HepG2 (cell line): ENCODE measurements at regions not wholly inside any gene's neighbourhood (a gene's known extent, or its start where the extent isn't known, plus 50 kb on each side); places are given as distances from the start of the nearest gene placed in this dataset.
A peak's percentile ranks its signal among the peaks of the same experiment; 100 is the strongest.

Experiments used
- ATAC-seq: fragments of 200-7000 bp; cut with Tn5 transposase; 3 replicates; pipeline ENCODE4 v1.9.1; 2020; ENCODE audit warnings: mild to moderate bottlenecking, moderate library complexity
- BruUV-seq: library from RNA; stranded (reverse); fragments of 400-500 nt; replicated peaks from 2 replicates; lab custom pipeline; 2021; lab: Mats Ljungman, UMichigan
- CTCF ChIA-PET: fragments of 300-600 bp; formaldehyde crosslinking; extraction: SDS; loops from one replicate; lab custom pipeline; 2021; ENCODE audit warnings: low total read pairs, inconsistent platforms, low intra/inter-chr PET ratio; lab: Yijun Ruan, JAX
- POLR2A ChIA-PET: fragments of 350-600 bp; sonication (Branson Sonifier 250); formaldehyde crosslinking; loops from one replicate; lab custom pipeline; 2020; ENCODE audit warnings: antibody characterized with exemption, inconsistent platforms; lab: Yijun Ruan, JAX
- DNase-seq: peaks from one replicate; pipeline ENCODE4 v3.0.0-alpha.2; 2015; ENCODE audit warnings: low spot score
- FAIRE-seq: peaks from 3 replicates; lab custom pipeline; 2011; peaks lifted over from hg19 to GRCh38; lab: Jason Lieb, UNC
- H2AFZ ChIP-seq: one replicate; pipeline ENCODE4 v1.6.1; 2011; ENCODE audit warnings: low read length, inconsistent platforms
- H3K27ac ChIP-seq: fragments of 300-600 bp; 3 replicates; pipeline ENCODE4 v1.8.0; 2011; ENCODE audit warnings: mixed run types, mild to moderate bottlenecking, mixed read lengths, low read length, inconsistent platforms; ENCODE audit not compliant: insufficient read depth; ENCODE audit errors: extremely low read length
- H3K27me3 ChIP-seq, 2 experiments: fragments of 200-600 bp in 1 of 2; 2 replicates in 1 of 2; 3 replicates in 1 of 2; pipeline versions ENCODE4 v1.6.0 to v1.8.0; 2011; ENCODE audit warnings: low read length in 2 of 2, mild to moderate bottlenecking in 2 of 2, moderate library complexity in 2 of 2, inconsistent platforms in 1 of 2; ENCODE audit not compliant: insufficient read depth in 2 of 2, control insufficient read depth in 1 of 2
- H3K36me3 ChIP-seq, 2 experiments: fragments of 200-600 bp in 1 of 2; replicated peaks in 1 of 2; 2 replicates in 1 of 2; 3 replicates in 1 of 2; pipeline versions ENCODE4 v1.5.1 to v1.8.0; 2011; ENCODE audit warnings: low read length in 2 of 2, inconsistent platforms in 1 of 2; ENCODE audit not compliant: insufficient read depth in 2 of 2, control insufficient read depth in 1 of 2
- H3K4me1 ChIP-seq: 2 replicates; pipeline ENCODE4 v1.5.1; 2012; ENCODE audit warnings: low read length, inconsistent platforms; ENCODE audit not compliant: insufficient read depth
- H3K4me2 ChIP-seq: 2 replicates; pipeline ENCODE4 v1.6.0; 2011; ENCODE audit warnings: low read depth, low read length, inconsistent platforms
- H3K4me3 ChIP-seq, 3 experiments: fragments of 200-600 bp in 1 of 3; sonication (generic), shearing (Covaris generic) in 1 of 3; replicated peaks in 1 of 3; 2 replicates each; pipeline ENCODE4 v1.5.1; 2011 to 2016; ENCODE audit warnings: low read length in 3 of 3, inconsistent platforms in 2 of 3, low read depth in 2 of 3, mild to moderate bottlenecking in 2 of 3, control low read depth in 1 of 3, mixed read lengths in 1 of 3; ENCODE audit not compliant: insufficient read depth in 1 of 3
- H3K79me2 ChIP-seq: one replicate; pipeline ENCODE4 v1.6.1; 2011; ENCODE audit warnings: low read length, inconsistent platforms; ENCODE audit not compliant: insufficient read depth
- H3K9ac ChIP-seq: 2 replicates; pipeline ENCODE4 v1.6.0; 2011; ENCODE audit warnings: mild to moderate bottlenecking, low read depth, low read length, inconsistent platforms; ENCODE audit not compliant: insufficient read depth
- H3K9me3 ChIP-seq: 2 replicates; pipeline ENCODE4 v1.5.1; 2012; ENCODE audit warnings: mild to moderate bottlenecking, low read length
- H4K20me1 ChIP-seq: 2 replicates; pipeline ENCODE4 v1.6.0; 2011; ENCODE audit warnings: inconsistent platforms, mild to moderate bottlenecking, low read length, moderate library complexity; ENCODE audit not compliant: insufficient read depth
- DR1 ChIP-seq: sonication (generic); formaldehyde crosslinking; IDR thresholded peaks from 2 replicates; pipeline ENCODE4 v1.8.0; 2021; ENCODE audit warnings: mild to moderate bottlenecking, missing genetic modification reagents, inconsistent platforms
- EZH2 ChIP-seq: conservative IDR thresholded peaks from 2 replicates; pipeline ENCODE4 v1.6.1; 2012; ENCODE audit warnings: mild to moderate bottlenecking, low read depth, low read length, moderate library complexity
- GPBP1L1 ChIP-seq: sonication (generic); formaldehyde crosslinking; IDR thresholded peaks from 2 replicates; pipeline ENCODE4 v1.5.0; 2020; ENCODE audit warnings: mild to moderate bottlenecking, missing genetic modification reagents
- POGK ChIP-seq: sonication (generic); formaldehyde crosslinking; conservative IDR thresholded peaks from 2 replicates; pipeline ENCODE4 v1.8.0; 2022; ENCODE audit warnings: mild to moderate bottlenecking, moderate library complexity, missing genetic modification reagents
- RELA ChIP-seq: sonication (generic); formaldehyde crosslinking; IDR thresholded peaks from 2 replicates; pipeline ENCODE4 v1.4.0; 2020; ENCODE audit warnings: missing genetic modification reagents
- SNRNP70 ChIP-seq: fragments of 200-400 bp; formaldehyde crosslinking; IDR thresholded peaks from 2 replicates; pipeline ENCODE4 v1.6.1; 2017; ENCODE audit warnings: mild to moderate bottlenecking, low read depth, low read length, moderate library complexity
- TAF15 ChIP-seq: fragments of 200-400 bp; formaldehyde crosslinking; IDR thresholded peaks from one replicate; pipeline ENCODE4 v1.6.1; 2018; ENCODE audit warnings: mild to moderate bottlenecking, low read depth, low read length; ENCODE audit not compliant: poor library complexity, severe bottlenecking
- TFE3 ChIP-seq: IDR thresholded peaks from 2 replicates; pipeline ENCODE4 v1.6.1; 2016
- ZBTB7A ChIP-seq: sonication (generic); formaldehyde crosslinking; IDR thresholded peaks from 2 replicates; pipeline ENCODE4 v1.8.0; 2022; ENCODE audit warnings: mild to moderate bottlenecking, missing genetic modification reagents
- ZFP90 ChIP-seq: sonication (generic); formaldehyde crosslinking; IDR thresholded peaks from 2 replicates; pipeline ENCODE4 v1.8.0; 2022; ENCODE audit warnings: missing genetic modification reagents, mild to moderate bottlenecking, inconsistent platforms, borderline replicate concordance
- ZNF432 ChIP-seq: sonication (generic); formaldehyde crosslinking; IDR thresholded peaks from 2 replicates; pipeline ENCODE4 v1.5.0; 2020; ENCODE audit warnings: missing genetic modification reagents, mild to moderate bottlenecking, borderline replicate concordance
- ZNF543 ChIP-seq: sonication (generic); formaldehyde crosslinking; IDR thresholded peaks from 2 replicates; pipeline ENCODE4 v1.4.0; 2020; ENCODE audit warnings: mild to moderate bottlenecking, missing genetic modification reagents
- ZNF788 ChIP-seq: sonication (generic); formaldehyde crosslinking; IDR thresholded peaks from 2 replicates; pipeline ENCODE4 v1.5.0; 2020; ENCODE audit warnings: mild to moderate bottlenecking, missing genetic modification reagents, borderline replicate concordance
- WGBS: methylation state at CpG from one replicate; pipeline ENCODE4 v1.1.6; 2017; ENCODE audit warnings: low lambda C conversion rate; 5-methylcytosine and 5-hydroxymethylcytosine counted together
- in situ Hi-C: cut with HindIII; loops from 2 replicates; pipeline ENCODE4 v1.10.0; 2017; ENCODE audit warnings: low pct_unique_long_range_greater_than_20kb; ENCODE audit not compliant: extremely low pct_ligation_motif_present
- intact Hi-C: fragments of 100-400 bp; cut with micrococcal nuclease; formaldehyde crosslinking; loops from one replicate; pipeline ENCODE4 v1.10.0; 2022; ENCODE audit not compliant: unreplicated experiment

GRCh38 chr10:28733647-28734046 is 56.3 kb downstream of the BAMBI start:
- Histone ChIP-seq H3K27me3 (no peaks in the 10 kb centered on the region), H3K4me2 (no peak overlapping the region), H3K4me1 (peaks cover 42% of the 10 kb centered on the region), H3K36me3 (no peaks in the 10 kb centered on the region), H3K79me2 (no peaks in the 10 kb centered on the region), H2AFZ (no peak overlapping the region), H3K4me3 (no peak overlapping the region), H3K9ac (no peak overlapping the region), H4K20me1 (no peaks in the 10 kb centered on the region), H3K9me3 (peaks cover 5% of the 10 kb centered on the region; the same call in 1 of the 2 replicates), H3K27ac (no peak overlapping the region)
- WGBS: 15% methylated on average over 1 of the region's 1 CpG
- in situ Hi-C loops (no loop called here), intact Hi-C loops (loop anchor here (10.0 kb wide), 1 partner anchor 49 kb away; no protein-coding TSS in a partner anchor)
- ChIA-PET POLR2A (no interaction called here), CTCF (no interaction called here)
- DNase-seq: no peak
- no peak for TF ChIP-seq ZNF432
- TF ChIP-seq ZFP90: peak; percentile 98
- BruUV-seq: no TSS peak
- no peak for FAIRE-seq
- ATAC-seq: no peak

- ATAC-seq: peak; percentile 97
- POLR2A ChIA-PET: no interaction called here
- Histone ChIP-seq H2AFZ (no peak overlapping the region), H3K4me3 (no peak overlapping the region), H3K36me3 (no peaks in the 10 kb centered on the region), H3K4me1 (peaks cover 33% of the 10 kb centered on the region), H3K27me3 (no peaks in the 10 kb centered on the region; a peak in 1 of 5 replicates), H3K27ac (no peak overlapping the region), H3K9me3 (peaks cover 5% of the 10 kb centered on the region; the same call in 1 of the 2 replicates), H3K9ac (no peak overlapping the region), H3K4me2 (no peak overlapping the region), H4K20me1 (no peaks in the 10 kb centered on the region), H3K79me2 (no peaks in the 10 kb centered on the region)
- intact Hi-C loops: loop anchor here (5.0 to 10.0 kb wide), 2 partner anchors 50 to 257 kb away; no protein-coding TSS in a partner anchor
- CTCF ChIA-PET: no interaction called here
- peak; percentile 68 for FAIRE-seq
- DNase-seq: peak; percentile 95
- WGBS: 8% methylated on average over 4 of the region's 4 CpGs
- in situ Hi-C loops: no loop called here
- no TSS peak for BruUV-seq
- no peak for TF ChIP-seq TFE3 (CRISPR knock-in tag)
- no peak for TF ChIP-seq POGK (CRISPR knock-in tag)
- no peak for TF ChIP-seq EZH2
- TF ChIP-seq SNRNP70: no peak
- no peak for TF ChIP-seq ZBTB7A
- TF ChIP-seq DR1 (CRISPR knock-in tag): no peak
- no peak for TF ChIP-seq ZNF543 (CRISPR knock-in tag)
- TF ChIP-seq RELA (CRISPR knock-in tag): no peak
- TF ChIP-seq GPBP1L1 (CRISPR knock-in tag): no peak
- TF ChIP-seq ZNF788 (CRISPR knock-in tag): no peak
- TF ChIP-seq TAF15: no peak
These were observed 57.8 kb downstream of the BAMBI start for GRCh38 chr10:28734938-28735759.
